GM12892 (cell line): ENCODE measurements at regions not wholly inside any gene's neighbourhood (a gene's known extent, or its start where the extent isn't known, plus 50 kb on each side); places are given as distances from the start of the nearest gene placed in this dataset.
"Not testable (repeated sequence)": the region's sequence is repeated elsewhere in the genome, so short reads cannot be mapped to it uniquely, and the experiment has no call there.

Source experiments
- DNase-seq: peaks from one replicate; pipeline ENCODE4 v3.0.0; 2011; ENCODE audit not compliant: insufficient read length
- FAIRE-seq: peaks from 2 replicates; lab custom pipeline; 2011; peaks lifted over from hg19 to GRCh38; lab: Jason Lieb, UNC
- POLR2A ChIP-seq: IDR thresholded peaks from 2 replicates; pipeline ENCODE4 v1.6.1; 2011; ENCODE audit warnings: low read depth, low read length, control low read depth
- POLR2AphosphoS5 ChIP-seq: IDR thresholded peaks from 2 replicates; pipeline ENCODE4 v1.6.1; 2011; ENCODE audit warnings: low read depth, low read length, control low read depth
- TAF1 ChIP-seq: IDR thresholded peaks from 2 replicates; pipeline ENCODE4 v1.6.1; 2011; ENCODE audit warnings: low read depth, mild to moderate bottlenecking, control low read depth, low read length, borderline replicate concordance

DNA sequence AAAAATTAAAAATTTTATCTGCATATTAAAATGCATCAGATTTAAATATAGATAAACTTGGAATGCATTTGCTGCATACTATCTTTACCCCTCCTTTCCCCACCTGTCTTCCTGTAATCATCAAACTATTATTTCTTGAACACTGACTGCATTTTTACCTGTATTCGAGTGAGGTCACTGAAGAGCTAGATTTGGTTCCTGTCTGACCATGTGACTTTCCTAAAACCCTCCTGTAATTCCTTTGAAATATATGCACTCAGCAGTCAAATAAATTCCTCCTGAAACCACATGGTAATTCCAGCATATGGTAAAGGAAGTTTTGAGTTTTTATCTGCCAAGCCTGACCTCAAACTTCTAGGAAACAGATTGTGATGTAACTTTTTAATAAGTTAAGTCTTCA is 445.6 kb upstream of the FRG2C start:
- FAIRE-seq, result no peak

DNA sequence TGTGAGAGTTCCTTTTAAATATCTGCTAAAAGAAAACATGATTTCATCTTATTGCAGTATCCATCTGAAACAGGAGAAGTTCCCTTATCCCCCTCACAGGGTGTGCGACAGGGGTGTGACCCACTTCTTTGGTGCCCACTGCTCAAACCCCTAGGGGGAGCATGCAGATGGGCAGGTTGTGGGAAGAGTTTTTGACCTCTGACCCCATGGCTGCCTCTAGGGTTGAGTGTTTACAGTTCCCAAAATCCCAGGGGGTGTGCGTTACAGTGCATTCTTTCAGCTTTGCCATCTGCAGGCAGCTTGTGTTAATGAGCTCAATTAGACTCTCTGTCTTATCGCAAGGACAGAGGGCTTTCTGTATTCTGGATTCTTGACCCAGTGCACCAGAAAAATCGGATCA is 443.2 kb upstream of the FRG2C start:
- TF ChIP-seq TAF1 (no peak), POLR2A (no peak), POLR2AphosphoS5 (no peak)
- FAIRE-seq (no peak), DNase-seq (no peak)

More for the DNA sequence above, 445.6 kb upstream of the FRG2C start:
- TF ChIP-seq TAF1 (no peak), POLR2A (no peak), POLR2AphosphoS5 (no peak)
- DNase-seq, result no peak

DNA sequence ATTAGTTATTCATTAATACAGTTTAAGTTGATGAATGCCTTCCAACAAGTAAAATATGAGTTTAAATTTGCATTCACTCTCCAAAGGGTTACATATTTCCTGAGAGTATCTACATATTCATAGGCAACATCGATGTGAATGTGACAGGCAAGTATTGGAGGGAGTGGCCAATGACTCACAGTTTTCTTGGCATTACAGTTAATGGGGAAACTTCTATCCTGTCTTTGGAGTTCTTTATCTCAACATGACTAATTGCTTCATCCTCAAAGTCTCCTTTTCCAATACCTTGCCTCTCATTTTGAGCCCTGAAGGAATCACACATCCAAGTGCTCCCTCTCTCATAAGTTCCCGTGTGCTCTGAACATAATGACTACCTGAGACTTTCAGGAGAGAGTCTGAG is 439.7 kb upstream of the FRG2C start:
- FAIRE-seq (no peak), DNase-seq (no peak)
- TF ChIP-seq POLR2A (no peak), TAF1 (no peak), POLR2AphosphoS5 (no peak)

DNA sequence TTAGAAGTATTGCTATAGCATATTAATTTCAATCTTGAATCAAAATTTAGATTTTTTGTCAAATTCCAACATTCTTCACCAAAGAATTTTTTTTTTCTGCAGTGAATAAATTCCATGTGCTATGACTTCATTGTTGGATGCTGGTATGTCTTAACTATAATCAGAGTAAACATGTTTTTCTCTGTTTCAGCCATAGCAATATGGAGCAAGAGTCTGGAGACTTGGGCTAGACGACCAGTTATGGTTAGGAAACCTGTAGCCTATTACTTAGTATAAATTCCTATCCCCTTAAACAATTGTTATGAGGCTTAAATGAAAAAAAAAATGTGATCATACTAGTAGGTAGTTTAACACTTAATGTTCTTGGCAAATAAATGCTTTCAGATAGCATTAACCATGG is 431.9 kb upstream of the FRG2C start:
- FAIRE-seq (no peak), DNase-seq (no peak)
- no peak for TF ChIP-seq TAF1
- TF ChIP-seq POLR2A, result no peak
- no peak for TF ChIP-seq POLR2AphosphoS5

DNA sequence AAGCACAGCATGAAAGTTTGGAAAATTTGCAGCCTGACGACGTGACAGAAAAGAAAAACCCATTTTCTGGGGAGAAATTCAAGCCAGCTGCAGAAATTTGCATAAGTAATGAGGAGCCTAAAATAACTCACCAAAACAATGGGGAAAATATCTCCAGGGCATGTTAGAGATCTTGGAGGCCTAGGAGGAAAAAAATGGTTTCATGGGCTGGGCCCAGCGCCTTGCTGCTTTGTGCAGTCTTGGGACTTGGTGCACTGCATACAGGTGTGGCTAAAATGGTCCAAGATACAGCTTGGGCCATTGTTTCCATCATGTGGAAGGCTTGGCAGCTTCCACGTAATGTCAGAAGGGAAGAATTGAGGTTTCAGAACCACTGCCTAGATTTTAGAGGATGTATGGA is 428.5 kb upstream of the FRG2C start:
- no peak for TF ChIP-seq TAF1
- DNase-seq (no peak), FAIRE-seq (no peak)

DNA sequence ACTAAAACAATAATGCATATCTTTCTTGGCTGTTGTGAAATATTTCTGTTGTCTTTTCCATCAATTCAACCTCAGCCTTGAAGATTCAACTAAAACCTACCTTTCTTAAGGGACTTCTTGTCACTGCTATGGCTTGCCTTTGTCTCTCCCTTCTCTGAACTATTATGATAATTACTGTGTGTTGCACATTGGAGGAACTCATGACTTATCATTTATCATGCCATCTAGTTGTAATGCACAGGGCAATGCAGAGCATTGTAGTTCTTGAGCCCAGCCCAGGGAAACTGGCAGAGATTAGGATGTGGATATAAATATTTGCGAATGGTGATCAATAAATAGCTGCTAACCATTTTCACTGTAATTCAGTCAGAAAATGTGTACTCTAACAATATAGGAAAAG is 427.1 kb upstream of the FRG2C start:
- no peak for FAIRE-seq
- no peak for DNase-seq
- TF ChIP-seq POLR2A (no peak), POLR2AphosphoS5 (no peak), TAF1 (no peak)

DNA sequence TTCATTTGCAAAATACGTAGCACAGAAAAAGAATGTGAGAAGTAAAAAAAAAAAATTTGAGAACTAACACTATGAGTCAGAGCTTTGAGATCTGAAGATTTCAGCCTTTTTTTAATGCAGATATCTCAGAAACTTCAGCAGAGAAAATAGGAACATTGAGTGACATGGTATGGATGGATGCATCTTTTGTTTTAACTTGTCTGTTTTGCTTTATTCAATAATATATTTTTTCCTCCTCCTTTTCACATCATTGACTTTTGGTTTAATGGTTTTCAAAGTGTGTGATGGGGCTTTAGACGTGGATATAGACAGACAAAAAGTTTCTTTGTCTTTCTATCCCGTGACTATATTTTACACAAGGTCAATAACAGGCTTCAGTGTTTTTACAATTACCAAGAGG is 426.7 kb upstream of the FRG2C start:
- DNase-seq (no peak), FAIRE-seq (no peak)
- TF ChIP-seq TAF1 (no peak), POLR2A (no peak), POLR2AphosphoS5 (no peak)

DNA sequence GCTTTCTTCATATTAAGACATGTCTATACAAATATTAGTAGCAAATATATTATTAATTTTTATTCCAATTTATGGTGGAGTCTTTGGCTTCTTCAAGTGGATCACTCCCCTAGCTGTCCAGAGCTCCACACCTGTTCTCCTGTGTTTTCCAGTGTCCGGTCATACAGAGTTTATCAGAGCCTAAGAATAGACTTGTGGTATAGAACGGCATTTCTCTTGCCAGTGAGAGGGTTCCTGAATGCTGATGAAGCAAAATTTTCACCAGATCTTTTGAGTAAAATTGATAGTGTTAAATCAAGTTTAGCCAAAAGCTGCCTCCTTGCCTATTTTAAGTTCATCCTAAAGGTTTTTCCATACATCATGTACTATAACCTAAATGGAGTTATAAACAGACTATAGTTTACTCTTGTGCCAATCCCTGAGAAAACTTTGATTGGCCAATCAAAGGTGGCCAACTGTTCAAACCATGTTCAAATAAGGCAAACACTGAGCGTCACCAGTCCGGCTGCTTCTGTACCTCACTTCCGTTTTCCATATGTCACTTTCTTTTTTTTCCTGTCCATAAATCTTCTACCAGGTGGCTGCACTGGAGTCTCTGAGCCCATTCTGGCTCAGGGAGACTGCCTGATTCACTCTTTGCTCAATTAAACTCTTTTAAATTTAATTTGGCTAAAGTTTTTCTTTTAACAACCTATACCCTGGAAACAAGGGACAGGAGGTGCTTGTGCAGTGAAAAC is 422.7 kb upstream of the FRG2C start:
- not testable (repeated sequence) for DNase-seq, FAIRE-seq

DNA sequence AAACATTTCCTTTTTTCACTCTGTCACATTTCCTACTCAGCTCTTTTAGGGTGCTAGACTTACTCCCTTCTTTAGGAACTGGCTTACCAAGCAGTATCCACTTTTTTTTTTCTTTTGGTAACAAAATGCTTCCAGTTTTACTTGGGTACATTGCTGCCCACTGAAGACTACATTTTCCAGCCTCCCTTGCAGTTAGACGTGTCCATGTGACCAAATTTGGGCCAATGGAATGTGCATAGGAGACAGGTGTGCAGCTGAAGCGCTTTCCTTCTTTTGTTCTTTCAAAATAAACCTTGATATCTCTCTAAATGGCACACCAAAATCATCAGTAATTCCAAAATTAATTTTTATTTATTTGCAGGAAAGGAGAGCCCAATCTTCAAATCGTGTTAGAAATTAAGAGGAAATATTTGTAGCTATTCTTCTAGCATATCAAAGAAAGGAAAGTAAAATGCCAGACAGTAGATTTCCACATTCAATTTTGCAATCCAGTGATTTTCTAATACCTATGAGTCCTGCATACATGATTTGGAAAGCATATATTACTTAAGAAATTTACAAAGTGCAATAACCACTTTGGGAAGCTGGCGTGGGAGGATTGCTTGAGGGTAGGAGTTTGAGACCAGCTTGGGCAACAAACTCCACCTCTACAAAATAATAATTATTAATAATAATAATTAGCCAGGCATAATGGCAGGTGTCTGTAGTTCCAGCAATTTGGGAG is 422.0 kb upstream of the FRG2C start:
- no peak for DNase-seq
- FAIRE-seq, result no peak
- TF ChIP-seq POLR2AphosphoS5 (no peak), TAF1 (no peak), POLR2A (no peak)

DNA sequence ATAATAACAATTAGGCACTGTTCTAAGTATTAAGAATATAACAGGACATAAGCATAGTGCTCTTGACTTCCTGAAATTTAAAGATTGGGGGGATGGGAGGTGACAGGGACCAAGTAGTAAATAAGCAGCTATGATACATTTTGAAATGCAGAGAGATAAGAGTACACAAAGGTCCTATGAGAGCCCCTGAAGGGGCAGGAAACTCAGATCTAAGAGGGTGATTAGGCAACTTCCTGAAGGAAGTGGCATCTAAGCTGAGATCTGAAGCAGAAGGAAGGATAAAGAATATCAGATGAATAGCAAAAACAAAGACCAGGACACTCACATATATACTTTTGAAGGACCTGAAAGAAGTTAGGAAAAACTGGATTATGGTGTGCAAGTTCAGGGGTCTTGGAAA is 415.2 kb upstream of the FRG2C start:
- TF ChIP-seq POLR2AphosphoS5 (no peak), POLR2A (no peak), TAF1 (no peak)
- no peak for DNase-seq
- no peak for FAIRE-seq

DNA sequence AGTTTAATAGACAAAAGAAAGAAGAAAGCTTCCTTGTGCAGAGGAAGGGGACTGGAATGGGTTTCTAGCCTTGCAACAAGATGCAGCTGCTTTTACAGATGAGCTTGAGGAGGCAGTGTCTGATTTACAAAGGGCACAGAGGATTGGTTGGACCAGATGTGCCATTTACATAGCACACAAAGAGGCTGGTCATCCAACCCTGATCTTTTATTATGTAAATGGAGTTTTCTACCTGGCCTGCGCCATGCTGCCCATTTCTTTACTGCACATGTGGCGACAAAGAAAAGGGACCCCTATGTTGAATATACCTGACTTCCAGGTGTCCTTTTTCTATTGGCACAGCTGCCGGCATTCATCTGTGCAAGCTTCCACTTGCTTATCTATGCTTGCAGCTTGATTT is 409.4 kb upstream of the FRG2C start:
- DNase-seq (no peak), FAIRE-seq (no peak)
- TF ChIP-seq TAF1 (no peak), POLR2AphosphoS5 (no peak)

DNA sequence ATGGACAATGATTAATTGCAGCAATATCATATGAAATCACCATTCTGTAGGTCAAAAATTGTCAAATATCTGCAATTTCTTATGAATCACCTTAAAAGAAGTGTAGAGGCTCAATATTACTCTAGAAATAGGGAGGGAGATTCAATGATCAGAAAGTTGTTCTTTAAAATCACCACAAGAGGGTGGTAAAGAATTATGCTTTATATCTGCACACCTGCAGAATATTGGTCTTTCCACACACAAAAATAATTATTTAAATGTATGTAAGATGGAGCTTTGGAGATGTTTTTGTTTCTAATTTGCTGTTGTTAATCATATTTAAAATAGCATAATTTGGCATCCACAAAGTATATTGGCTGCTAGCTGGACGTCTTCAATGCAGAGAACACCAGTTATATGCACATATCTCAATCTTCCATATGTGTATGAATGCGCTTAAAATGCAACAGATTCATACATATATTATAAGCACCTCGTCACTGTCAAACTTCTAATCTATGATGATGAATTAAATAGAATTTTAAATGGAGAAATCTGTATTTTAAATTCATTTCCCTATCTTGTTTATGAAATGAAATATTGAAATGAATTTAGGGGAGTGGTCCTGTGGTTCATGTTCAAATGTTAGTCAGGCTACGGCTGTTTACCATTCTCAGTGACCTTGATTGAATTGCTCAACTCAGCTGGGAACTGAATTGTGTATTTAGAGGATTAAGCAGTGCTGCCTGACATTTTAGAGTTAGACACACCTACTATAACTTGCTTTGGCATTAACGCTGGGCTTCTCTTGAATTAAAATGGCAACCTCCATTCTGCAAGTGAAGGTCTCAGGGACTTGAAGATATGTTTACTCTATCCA is 405.1 kb upstream of the FRG2C start:
- DNase-seq, FAIRE-seq: not testable (repeated sequence)

DNA sequence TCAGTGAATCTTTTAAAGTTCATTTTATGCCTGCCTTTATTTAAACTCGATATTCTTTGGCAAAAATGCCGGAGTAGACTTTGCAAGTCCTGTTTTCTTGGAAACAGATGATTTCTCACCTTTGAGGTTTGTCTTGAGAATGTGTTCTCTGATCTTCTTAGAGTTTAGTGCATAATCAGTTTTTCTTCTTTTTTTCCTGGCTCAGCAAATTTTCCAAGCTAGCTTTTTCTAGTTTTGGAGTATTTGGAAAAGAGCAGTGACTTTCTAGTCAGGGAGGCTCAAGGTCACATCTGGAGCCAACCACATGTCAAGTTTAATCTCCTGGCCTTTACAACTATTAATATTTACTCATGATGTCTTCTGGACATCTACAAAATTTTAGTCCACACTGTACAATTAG is 403.2 kb upstream of the FRG2C start:
- FAIRE-seq, DNase-seq: not testable (repeated sequence)
